HEK293 (cell line): ENCODE measurements at regions not wholly inside any gene's neighbourhood (a gene's known extent, or its start where the extent isn't known, plus 50 kb on each side); places are given as distances from the start of the nearest gene placed in this dataset.
"Not testable (repeated sequence)": the region's sequence is repeated elsewhere in the genome, so short reads cannot be mapped to it uniquely, and the experiment has no call there.

Experiments used
- CTCF ChIA-PET: fragments of 350-600 bp; formaldehyde crosslinking; extraction: SDS; loops from one replicate; lab custom pipeline; 2021; ENCODE audit warnings: antibody characterized with exemption; lab: Yijun Ruan, JAX
- POLR2A ChIA-PET: fragments of 300-600 bp; formaldehyde crosslinking; extraction: SDS; loops from one replicate; lab custom pipeline; 2020; ENCODE audit warnings: antibody characterized with exemption, inconsistent platforms; lab: Yijun Ruan, JAX
- H3K27ac ChIP-seq: fragments of 200-500 bp; sonication (Bioruptor generic); 2 replicates; pipeline ENCODE4 v1.5.1; 2014; ENCODE audit warnings: low read depth, low read length, control low read depth, inconsistent platforms; ENCODE audit errors: extremely low read depth
- H3K36me3 ChIP-seq, 2 experiments: fragments of 200-500 bp in 1 of 2; sonication (Bioruptor generic) in 1 of 2; 1 replicate in 1 of 2; 2 replicates in 1 of 2; pipeline ENCODE4 v1.5.1; 2014 to 2017; ENCODE audit warnings: inconsistent platforms in 2 of 2, low read length in 2 of 2; ENCODE audit not compliant: control insufficient read depth in 2 of 2, insufficient read depth in 1 of 2
- H3K4me1 ChIP-seq: fragments of 200-500 bp; sonication (Bioruptor generic); 2 replicates; pipeline ENCODE4 v1.5.1; 2014; ENCODE audit warnings: mild to moderate bottlenecking, low read length, inconsistent platforms; ENCODE audit not compliant: control insufficient read depth, insufficient read depth
- H3K4me3 ChIP-seq: 2 replicates; pipeline ENCODE4 v1.5.1; 2011; ENCODE audit warnings: low read depth, mild to moderate bottlenecking, control low read depth, low read length, moderate library complexity
- H3K9me3 ChIP-seq: fragments of 200-500 bp; sonication (Bioruptor generic); 2 replicates; pipeline ENCODE4 v1.5.1; 2014; ENCODE audit warnings: low read depth, low read length, inconsistent platforms; ENCODE audit not compliant: control insufficient read depth, insufficient read depth
- FEZF1 ChIP-seq: fragments of 450-650 bp; formaldehyde crosslinking; IDR thresholded peaks from 2 replicates; pipeline ENCODE4 v1.5.1; 2016; ENCODE audit warnings: missing biosample characterization, missing genetic modification characterization
- GLIS2 ChIP-seq: fragments of 450-650 bp; formaldehyde crosslinking; IDR thresholded peaks from 2 replicates; pipeline ENCODE4 v1.5.1; 2016; ENCODE audit warnings: missing biosample characterization, missing genetic modification characterization
- PATZ1 ChIP-seq: fragments of 450-650 bp; formaldehyde crosslinking; IDR thresholded peaks from 2 replicates; pipeline ENCODE4 v1.5.1; 2016; ENCODE audit warnings: missing biosample characterization, missing genetic modification characterization
- ZNF112 ChIP-seq: fragments of 450-650 bp; formaldehyde crosslinking; IDR thresholded peaks from 2 replicates; pipeline ENCODE4 v1.5.0; 2017; ENCODE audit warnings: missing biosample characterization, missing genetic modification characterization
- ZNF121 ChIP-seq: fragments of 450-650 bp; formaldehyde crosslinking; IDR thresholded peaks from 2 replicates; pipeline ENCODE4 v1.5.1; 2016; ENCODE audit warnings: missing biosample characterization, missing genetic modification characterization
- ZNF146 ChIP-seq: fragments of 450-650 bp; formaldehyde crosslinking; IDR thresholded peaks from 2 replicates; pipeline ENCODE4 v1.5.1; 2016; ENCODE audit warnings: missing biosample characterization, missing genetic modification characterization
- ZNF311 ChIP-seq: fragments of 450-650 bp; formaldehyde crosslinking; IDR thresholded peaks from 2 replicates; pipeline ENCODE4 v1.5.1; 2017; ENCODE audit warnings: missing biosample characterization, missing genetic modification characterization, borderline replicate concordance
- ZNF341 ChIP-seq: fragments of 450-650 bp; formaldehyde crosslinking; IDR thresholded peaks from 2 replicates; pipeline ENCODE4; 2016; ENCODE audit warnings: low read depth, missing biosample characterization, missing genetic modification characterization
- ZNF48 ChIP-seq: fragments of 450-650 bp; formaldehyde crosslinking; IDR thresholded peaks from 2 replicates; pipeline ENCODE4 v1.5.1; 2016; ENCODE audit warnings: missing biosample characterization, missing genetic modification characterization
- ZNF544 ChIP-seq: fragments of 450-650 bp; formaldehyde crosslinking; IDR thresholded peaks from 2 replicates; pipeline ENCODE4 v1.5.0; 2017; ENCODE audit warnings: missing biosample characterization, missing genetic modification characterization
- ZNF654 ChIP-seq: fragments of 450-650 bp; formaldehyde crosslinking; IDR thresholded peaks from 2 replicates; pipeline ENCODE4 v1.5.1; 2016; ENCODE audit warnings: low read depth, missing biosample characterization, missing genetic modification characterization
- TF ChIP-seq, protein P1 (sequence below): fragments of 450-650 bp; formaldehyde crosslinking; IDR thresholded peaks from 2 replicates; pipeline ENCODE4 v1.5.1; 2016; ENCODE audit warnings: missing biosample characterization, missing genetic modification characterization
- TF ChIP-seq, protein P2 (sequence below): fragments of 450-650 bp; formaldehyde crosslinking; IDR thresholded peaks from 2 replicates; pipeline ENCODE4 v1.5.1; 2016; ENCODE audit warnings: missing biosample characterization, missing genetic modification characterization

DNA sequence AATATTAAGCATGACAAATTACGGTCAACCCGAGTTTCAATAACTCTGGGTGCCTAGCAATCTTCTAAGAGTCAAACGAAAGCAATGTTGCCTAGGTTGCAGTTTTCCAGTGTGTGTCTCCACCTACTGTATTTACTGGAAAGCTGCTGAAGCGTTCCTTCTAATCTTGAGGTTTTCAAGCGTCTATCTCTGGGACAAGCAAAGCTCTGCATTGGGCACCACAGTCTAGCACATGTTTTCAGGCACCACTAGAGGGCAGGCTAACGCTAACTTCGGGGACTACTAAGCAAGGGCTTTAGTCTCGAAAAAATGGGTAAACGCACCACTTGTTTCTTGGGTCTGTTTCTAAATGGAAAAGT lies 82.7 kb upstream of the KIF2A start:
- POLR2A ChIA-PET, H3K27ac ChIP-seq, CTCF ChIA-PET, H3K4me1 ChIP-seq, H3K36me3 ChIP-seq, H3K9me3 ChIP-seq, H3K4me3 ChIP-seq: not testable (repeated sequence)
- peak; percentile 62 for TF ChIP-seq ZNF654 (tag by site-specific recombination)

DNA sequence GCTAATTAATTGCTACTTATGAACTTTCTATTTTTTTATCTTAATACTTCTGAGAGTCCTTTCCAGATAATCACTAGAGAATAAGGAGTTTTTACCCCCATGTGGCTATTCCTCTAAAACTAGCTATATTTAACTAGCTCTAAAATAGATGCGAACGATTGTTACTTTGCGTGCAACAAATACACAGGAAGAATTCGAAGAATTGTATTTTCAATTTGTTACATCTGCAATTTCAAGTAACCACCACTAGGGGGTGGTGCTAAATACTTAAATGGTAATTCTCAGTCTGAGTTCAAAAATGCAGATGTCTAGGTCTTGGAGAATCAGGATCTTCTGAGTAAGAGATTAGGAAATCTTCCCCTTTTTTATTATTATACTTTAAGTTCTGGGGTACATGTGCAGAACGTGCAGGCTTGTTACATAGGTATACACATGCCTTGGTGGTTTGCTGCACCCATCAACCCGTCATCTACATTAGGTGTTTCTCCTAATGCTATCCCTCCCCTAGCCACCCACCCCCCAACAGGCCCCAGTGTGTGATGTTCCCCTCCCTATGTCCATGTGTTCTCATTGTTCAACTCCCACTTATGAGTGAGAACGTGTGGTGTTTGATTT lies 80.9 kb upstream of the KIF2A start:
- H3K4me3 ChIP-seq, H3K27ac ChIP-seq, H3K4me1 ChIP-seq, H3K36me3 ChIP-seq, H3K9me3 ChIP-seq, POLR2A ChIA-PET: not testable (repeated sequence)
- CTCF ChIA-PET = interaction anchor here (0.6 to 1.5 kb wide), 13 partner anchors 50 to 233 kb away, joined by 3 to 10 read pairs (median 4); partner anchors contain the start of gene DIMT1

- H3K4me3 ChIP-seq, CTCF ChIA-PET, POLR2A ChIA-PET, H3K4me1 ChIP-seq, H3K9me3 ChIP-seq, H3K36me3 ChIP-seq, H3K27ac ChIP-seq: not testable (repeated sequence)
These were observed 75.1 kb upstream of the KIF2A start for GRCh38 chr5:62230876-62231388.

DNA sequence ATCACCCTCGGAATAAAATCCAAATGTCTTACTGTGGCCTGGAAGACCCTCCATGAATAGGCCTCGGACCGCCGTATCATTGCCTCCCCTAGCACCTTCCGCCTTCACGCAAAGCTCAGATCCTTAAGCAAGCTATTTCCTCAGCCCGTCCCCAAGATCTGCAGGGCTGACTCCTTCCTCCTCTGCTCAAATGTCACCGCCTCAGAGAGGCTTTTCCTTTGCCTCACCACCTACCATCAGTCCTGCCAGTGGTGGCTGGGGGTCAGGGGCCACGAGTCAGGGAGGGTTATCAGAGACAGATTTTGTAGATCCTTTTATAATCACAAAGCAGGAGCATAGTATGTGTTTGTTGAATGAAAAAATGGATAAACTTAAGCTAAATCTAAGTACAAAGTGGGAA lies 74.4 kb upstream of the KIF2A start:
- TF ChIP-seq ZNF146 (tag by site-specific recombination) (no peak), PATZ1 (tag by site-specific recombination) (no peak), ZNF48 (tag by site-specific recombination) (no peak), GLIS2 (tag by site-specific recombination) (no peak), ZNF121 (no peak), ZNF341 (tag by site-specific recombination) (no peak), ZNF112 (tag by site-specific recombination) (no peak), ZNF311 (tag by site-specific recombination) (no peak), ZNF544 (tag by site-specific recombination) (no peak), FEZF1 (tag by site-specific recombination) (no peak)
- TF ChIP-seq, protein P1, sequence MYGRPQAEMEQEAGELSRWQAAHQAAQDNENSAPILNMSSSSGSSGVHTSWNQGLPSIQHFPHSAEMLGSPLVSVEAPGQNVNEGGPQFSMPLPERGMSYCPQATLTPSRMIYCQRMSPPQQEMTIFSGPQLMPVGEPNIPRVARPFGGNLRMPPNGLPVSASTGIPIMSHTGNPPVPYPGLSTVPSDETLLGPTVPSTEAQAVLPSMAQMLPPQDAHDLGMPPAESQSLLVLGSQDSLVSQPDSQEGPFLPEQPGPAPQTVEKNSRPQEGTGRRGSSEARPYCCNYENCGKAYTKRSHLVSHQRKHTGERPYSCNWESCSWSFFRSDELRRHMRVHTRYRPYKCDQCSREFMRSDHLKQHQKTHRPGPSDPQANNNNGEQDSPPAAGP (tag by site-specific recombination) = no peak
- TF ChIP-seq, protein P2, sequence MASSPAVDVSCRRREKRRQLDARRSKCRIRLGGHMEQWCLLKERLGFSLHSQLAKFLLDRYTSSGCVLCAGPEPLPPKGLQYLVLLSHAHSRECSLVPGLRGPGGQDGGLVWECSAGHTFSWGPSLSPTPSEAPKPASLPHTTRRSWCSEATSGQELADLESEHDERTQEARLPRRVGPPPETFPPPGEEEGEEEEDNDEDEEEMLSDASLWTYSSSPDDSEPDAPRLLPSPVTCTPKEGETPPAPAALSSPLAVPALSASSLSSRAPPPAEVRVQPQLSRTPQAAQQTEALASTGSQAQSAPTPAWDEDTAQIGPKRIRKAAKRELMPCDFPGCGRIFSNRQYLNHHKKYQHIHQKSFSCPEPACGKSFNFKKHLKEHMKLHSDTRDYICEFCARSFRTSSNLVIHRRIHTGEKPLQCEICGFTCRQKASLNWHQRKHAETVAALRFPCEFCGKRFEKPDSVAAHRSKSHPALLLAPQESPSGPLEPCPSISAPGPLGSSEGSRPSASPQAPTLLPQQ = no peak
- Histone ChIP-seq H3K36me3 (no peaks in the 10 kb centered on the region), H3K27ac (no peak overlapping the region), H3K9me3 (no peaks in the 10 kb centered on the region), H3K4me3 (no peak overlapping the region), H3K4me1 (no peaks in the 10 kb centered on the region)
- CTCF ChIA-PET = interaction anchor here (0.6 kb wide), 1 partner anchor 228 kb away, joined by 3 read pairs; no protein-coding TSS in a partner anchor
- POLR2A ChIA-PET = no interaction called here

DNA sequence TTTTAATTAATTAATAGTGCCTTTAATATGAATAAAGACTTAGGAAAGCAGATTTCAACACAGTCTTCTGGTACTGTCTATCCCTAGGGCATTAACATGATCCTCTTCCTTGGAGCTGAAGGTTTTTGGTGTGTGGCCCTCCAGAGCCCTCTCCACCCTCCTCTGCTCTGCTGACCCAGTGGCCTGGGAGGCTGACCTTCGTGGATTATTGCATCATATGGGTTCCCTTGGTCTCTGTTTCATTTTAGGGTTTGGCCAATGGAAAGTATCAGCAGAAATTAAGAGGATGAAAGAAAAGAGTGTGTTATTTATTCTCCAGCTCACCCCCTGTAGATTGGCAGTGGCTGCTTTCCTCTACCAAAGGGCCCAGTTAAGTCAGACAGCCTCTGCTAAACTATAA lies 73.8 kb upstream of the KIF2A start:
- H3K4me1 ChIP-seq, POLR2A ChIA-PET, H3K9me3 ChIP-seq, H3K36me3 ChIP-seq, H3K27ac ChIP-seq, H3K4me3 ChIP-seq: not testable (repeated sequence)
- CTCF ChIA-PET = interaction anchor here (0.6 kb wide), 1 partner anchor 228 kb away, joined by 3 read pairs; no protein-coding TSS in a partner anchor
